Suppressor macrophage treated with lipopolysaccharide for 1 hour (primary cell): ENCODE measurements at regions not wholly inside any gene's neighbourhood (a gene's known extent, or its start where the extent isn't known, plus 50 kb on each side); places are given as distances from the start of the nearest gene placed in this dataset.
"Not testable (repeated sequence)": the region's sequence is repeated elsewhere in the genome, so short reads cannot be mapped to it uniquely, and the experiment has no call there.

Source experiments
- DNase-seq, 3 donors: peaks; one replicate each; pipeline ENCODE4 v3.0.0-alpha.2; 2020 to 2022

- DNase-seq: no peak
Measured at GRCh38 chr20:19121916-19122315, 90.5 kb upstream of the SLC24A3 start.

- no peak for DNase-seq
Measured at GRCh38 chr20:19122395-19122794, 90.0 kb upstream of the SLC24A3 start.

GRCh38 chr20:19125508-19125907 is 86.9 kb upstream of the SLC24A3 start:
- DNase-seq: no peak

GRCh38 chr20:19129306-19129705 is 83.1 kb upstream of the SLC24A3 start:
- no peak for DNase-seq

GRCh38 chr20:19129976-19130612 is 82.3 kb upstream of the SLC24A3 start:
- no peak for DNase-seq

GRCh38 chr20:19130613-19130984 is 81.8 kb upstream of the SLC24A3 start:
- no peak for DNase-seq

- no peak for DNase-seq
Measured at GRCh38 chr20:19137641-19138040, 74.8 kb upstream of the SLC24A3 start.

GRCh38 chr20:19138758-19139157 is 73.7 kb upstream of the SLC24A3 start:
- no peak for DNase-seq

- not testable (repeated sequence) for DNase-seq
Measured at GRCh38 chr20:19139584-19139983, 72.9 kb upstream of the SLC24A3 start.

- no peak for DNase-seq
Measured at GRCh38 chr20:19141998-19142397, 70.4 kb upstream of the SLC24A3 start.

- no peak for DNase-seq
Measured at GRCh38 chr20:19143890-19144289, 68.6 kb upstream of the SLC24A3 start.

GRCh38 chr20:19161336-19161735 is 51.1 kb upstream of the SLC24A3 start:
- peak in 2 of 3 donors; percentile 19 to 25 for DNase-seq
